ENCODE measurements at regions not wholly inside any gene's neighbourhood (a gene's known extent, or its start where the extent isn't known, plus 50 kb on each side); places are given as distances from the start of the nearest gene placed in this dataset.

GRCh38 chr13:50203256-50203941, 188.2 kb downstream of the KCNRG start:
- TF ChIP-seq, protein P1, sequence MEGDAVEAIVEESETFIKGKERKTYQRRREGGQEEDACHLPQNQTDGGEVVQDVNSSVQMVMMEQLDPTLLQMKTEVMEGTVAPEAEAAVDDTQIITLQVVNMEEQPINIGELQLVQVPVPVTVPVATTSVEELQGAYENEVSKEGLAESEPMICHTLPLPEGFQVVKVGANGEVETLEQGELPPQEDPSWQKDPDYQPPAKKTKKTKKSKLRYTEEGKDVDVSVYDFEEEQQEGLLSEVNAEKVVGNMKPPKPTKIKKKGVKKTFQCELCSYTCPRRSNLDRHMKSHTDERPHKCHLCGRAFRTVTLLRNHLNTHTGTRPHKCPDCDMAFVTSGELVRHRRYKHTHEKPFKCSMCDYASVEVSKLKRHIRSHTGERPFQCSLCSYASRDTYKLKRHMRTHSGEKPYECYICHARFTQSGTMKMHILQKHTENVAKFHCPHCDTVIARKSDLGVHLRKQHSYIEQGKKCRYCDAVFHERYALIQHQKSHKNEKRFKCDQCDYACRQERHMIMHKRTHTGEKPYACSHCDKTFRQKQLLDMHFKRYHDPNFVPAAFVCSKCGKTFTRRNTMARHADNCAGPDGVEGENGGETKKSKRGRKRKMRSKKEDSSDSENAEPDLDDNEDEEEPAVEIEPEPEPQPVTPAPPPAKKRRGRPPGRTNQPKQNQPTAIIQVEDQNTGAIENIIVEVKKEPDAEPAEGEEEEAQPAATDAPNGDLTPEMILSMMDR (IDR thresholded peaks at IDR 0.05), result no peak
- no peak for TF ChIP-seq POLR2A (IDR thresholded peaks at IDR 0.05)
